Gastroesophageal sphincter (tissue), 3 donors: ENCODE measurements at regions not wholly inside any gene's neighbourhood (a gene's known extent, or its start where the extent isn't known, plus 50 kb on each side); places are given as distances from the start of the nearest gene placed in this dataset.

Source experiments
- EP300 ChIP-seq: sonication (generic); formaldehyde crosslinking; IDR thresholded peaks from one replicate; pipeline ENCODE4 v1.6.1; 2017; ENCODE audit warnings: antibody characterized with exemption, mild to moderate bottlenecking
- POLR2A ChIP-seq, 2 donors: fragments of 450-650 bp; IDR thresholded peaks; one replicate each; pipeline ENCODE4 v1.6.1; 2017; ENCODE audit warnings: antibody characterized with exemption in 2 of 2, mild to moderate bottlenecking in 2 of 2, moderate library complexity in 1 of 2
- POLR2AphosphoS5 ChIP-seq: sonication (generic); formaldehyde crosslinking; IDR thresholded peaks from one replicate; pipeline ENCODE4 v1.6.1; 2017; ENCODE audit warnings: antibody characterized with exemption
- TF ChIP-seq, protein P1 (sequence below), 4 experiments: fragments of 200-600 bp in 2 of 4; fragments of 450-650 bp in 2 of 4; sonication (generic) in 1 of 4; IDR thresholded peaks; one replicate each; pipeline ENCODE4 v1.5.1; 2017 to 2019; ENCODE audit warnings: antibody characterized with exemption in 4 of 4, mild to moderate bottlenecking in 2 of 4, moderate library complexity in 2 of 4

DNA sequence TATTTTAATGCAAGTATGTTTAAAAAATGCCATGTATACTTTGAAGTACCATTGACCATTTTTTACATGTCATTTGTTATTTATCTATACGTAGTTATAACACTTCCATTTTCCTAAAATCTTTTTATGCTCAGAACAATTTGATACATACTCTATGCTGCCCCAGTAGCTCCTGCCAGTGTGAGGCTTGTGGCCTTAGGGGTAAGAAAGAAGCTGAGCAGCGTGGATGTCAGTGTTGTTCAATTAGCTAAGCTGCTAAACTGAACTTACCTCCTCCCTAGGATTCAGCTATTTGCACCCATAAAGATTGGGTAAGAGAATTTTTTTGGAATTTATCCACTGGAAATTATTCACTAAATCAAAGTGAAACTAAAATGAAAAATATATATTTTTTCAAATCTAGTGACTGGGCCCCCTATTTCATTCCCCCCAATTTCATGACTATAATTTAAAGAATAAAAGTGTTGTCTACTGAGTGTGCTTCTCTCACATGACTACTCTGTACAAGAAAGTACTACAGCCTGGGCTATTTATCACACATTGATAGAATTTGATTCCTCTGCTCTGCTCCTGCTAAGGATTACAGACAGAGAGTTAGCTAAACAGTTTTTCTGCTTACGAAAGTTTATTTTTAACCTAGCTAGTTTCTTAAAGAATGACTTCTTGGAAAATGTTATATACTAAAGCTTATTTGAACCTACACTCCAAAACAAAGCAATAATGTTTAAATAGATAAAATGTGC is 1030.3 kb upstream of the ADGRL4 start:
- TF ChIP-seq POLR2A (IDR thresholded peaks at IDR 0.05) (no peak), EP300 (no peak), POLR2AphosphoS5 (no peak)
- TF ChIP-seq, protein P1, sequence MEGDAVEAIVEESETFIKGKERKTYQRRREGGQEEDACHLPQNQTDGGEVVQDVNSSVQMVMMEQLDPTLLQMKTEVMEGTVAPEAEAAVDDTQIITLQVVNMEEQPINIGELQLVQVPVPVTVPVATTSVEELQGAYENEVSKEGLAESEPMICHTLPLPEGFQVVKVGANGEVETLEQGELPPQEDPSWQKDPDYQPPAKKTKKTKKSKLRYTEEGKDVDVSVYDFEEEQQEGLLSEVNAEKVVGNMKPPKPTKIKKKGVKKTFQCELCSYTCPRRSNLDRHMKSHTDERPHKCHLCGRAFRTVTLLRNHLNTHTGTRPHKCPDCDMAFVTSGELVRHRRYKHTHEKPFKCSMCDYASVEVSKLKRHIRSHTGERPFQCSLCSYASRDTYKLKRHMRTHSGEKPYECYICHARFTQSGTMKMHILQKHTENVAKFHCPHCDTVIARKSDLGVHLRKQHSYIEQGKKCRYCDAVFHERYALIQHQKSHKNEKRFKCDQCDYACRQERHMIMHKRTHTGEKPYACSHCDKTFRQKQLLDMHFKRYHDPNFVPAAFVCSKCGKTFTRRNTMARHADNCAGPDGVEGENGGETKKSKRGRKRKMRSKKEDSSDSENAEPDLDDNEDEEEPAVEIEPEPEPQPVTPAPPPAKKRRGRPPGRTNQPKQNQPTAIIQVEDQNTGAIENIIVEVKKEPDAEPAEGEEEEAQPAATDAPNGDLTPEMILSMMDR (IDR thresholded peaks at IDR 0.05): no peak
